ENCODE measurements at regions not wholly inside any gene's neighbourhood (a gene's known extent, or its start where the extent isn't known, plus 50 kb on each side); places are given as distances from the start of the nearest gene placed in this dataset.

- H3K36me3 ChIP-seq (ENCODE audit: control insufficient read depth in 2 of 2, insufficient read depth in 2 of 2, low read length in 1 of 2): no peaks in the 10 kb centered on the region
- H3K9me3 ChIP-seq (ENCODE audit: control insufficient read depth in 2 of 2, insufficient read depth in 1 of 2, low read depth in 1 of 2, low read length in 1 of 2): no peaks in the 10 kb centered on the region
- H3K27ac ChIP-seq (ENCODE audit: low read depth in 2 of 2, low read length in 1 of 2): no peak overlapping the region
- no peak overlapping the region for H3K4me3 ChIP-seq (ENCODE audit: low read depth in 1 of 2, low read length in 2 of 2)
- no peaks in the 10 kb centered on the region for H3K27me3 ChIP-seq (ENCODE audit: control insufficient read depth in 1 of 2, insufficient read depth in 2 of 2, low read length in 2 of 2)
- 71 to 73% methylated on average over 5 of the region's 5 CpGs for WGBS, 2 donors
- H3K4me1 ChIP-seq (ENCODE audit: control insufficient read depth in 2 of 2, insufficient read depth in 2 of 2, low read length in 1 of 2): no peaks in the 10 kb centered on the region
Observed at GRCh38 chr9:1217076-1217475, 166.9 kb downstream of the DMRT2 start.

GRCh38 chr9:1219284-1219683 is 169.1 kb downstream of the DMRT2 start:
- H3K4me3 ChIP-seq (ENCODE audit: low read depth in 1 of 2, low read length in 2 of 2): no peak overlapping the region
- no peaks in the 10 kb centered on the region for H3K9me3 ChIP-seq (ENCODE audit: control insufficient read depth in 2 of 2, insufficient read depth in 1 of 2, low read depth in 1 of 2, low read length in 1 of 2)
- H3K36me3 ChIP-seq (ENCODE audit: control insufficient read depth in 2 of 2, insufficient read depth in 2 of 2, low read length in 1 of 2): no peaks in the 10 kb centered on the region
- H3K27ac ChIP-seq (ENCODE audit: low read depth in 2 of 2, low read length in 1 of 2): no peak overlapping the region
- no peaks in the 10 kb centered on the region for H3K4me1 ChIP-seq (ENCODE audit: control insufficient read depth in 2 of 2, insufficient read depth in 2 of 2, low read length in 1 of 2)
- H3K27me3 ChIP-seq (ENCODE audit: control insufficient read depth in 1 of 2, insufficient read depth in 2 of 2, low read length in 2 of 2): no peaks in the 10 kb centered on the region
- 79% methylated on average over 2 of the region's 2 CpGs for WGBS, 2 donors

DNA sequence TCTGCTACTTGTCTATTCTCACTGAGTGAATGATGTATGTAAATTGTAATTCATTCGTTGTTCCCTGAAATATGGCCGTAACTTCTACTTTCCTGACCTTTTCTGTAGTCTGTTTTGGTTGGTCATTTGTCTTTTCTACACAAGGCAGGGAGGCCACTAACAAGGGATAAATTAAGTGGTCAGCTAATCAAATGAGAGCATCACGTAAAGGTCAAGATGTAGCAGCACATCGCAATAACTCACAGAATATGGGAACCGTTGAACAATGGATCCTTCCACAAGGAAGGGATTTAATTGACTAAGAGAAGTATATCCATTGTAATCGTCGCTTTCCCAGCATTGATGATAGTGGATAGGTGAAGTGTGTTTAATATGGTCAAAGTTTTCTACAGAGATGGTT is 171.1 kb downstream of the DMRT2 start:
- H3K36me3 ChIP-seq (ENCODE audit: control insufficient read depth in 2 of 2, insufficient read depth in 2 of 2, low read length in 1 of 2): no peaks in the 10 kb centered on the region
- no peaks in the 10 kb centered on the region for H3K27me3 ChIP-seq (ENCODE audit: control insufficient read depth in 1 of 2, insufficient read depth in 2 of 2, low read length in 2 of 2)
- no peaks in the 10 kb centered on the region for H3K4me1 ChIP-seq (ENCODE audit: control insufficient read depth in 2 of 2, insufficient read depth in 2 of 2, low read length in 1 of 2)
- 86 to 90% methylated on average over 7 of the region's 7 CpGs for WGBS, 2 donors
- H3K4me3 ChIP-seq (ENCODE audit: low read depth in 1 of 2, low read length in 2 of 2): no peak overlapping the region
- no peak overlapping the region for H3K27ac ChIP-seq (ENCODE audit: low read depth in 2 of 2, low read length in 1 of 2)
- no peaks in the 10 kb centered on the region for H3K9me3 ChIP-seq (ENCODE audit: control insufficient read depth in 2 of 2, insufficient read depth in 1 of 2, low read depth in 1 of 2, low read length in 1 of 2)

GRCh38 chr9:1222511-1222910 is 172.4 kb downstream of the DMRT2 start:
- 38 to 40% methylated on average over 3 of the region's 3 CpGs for WGBS, 2 donors
- Histone ChIP-seq H3K27me3 (ENCODE audit: control insufficient read depth in 1 of 2, insufficient read depth in 2 of 2, low read length in 2 of 2) (no peaks in the 10 kb centered on the region), H3K9me3 (ENCODE audit: control insufficient read depth in 2 of 2, insufficient read depth in 1 of 2, low read depth in 1 of 2, low read length in 1 of 2) (no peaks in the 10 kb centered on the region), H3K36me3 (ENCODE audit: control insufficient read depth in 2 of 2, insufficient read depth in 2 of 2, low read length in 1 of 2) (no peaks in the 10 kb centered on the region), H3K27ac (ENCODE audit: low read depth in 2 of 2, low read length in 1 of 2) (no peak overlapping the region), H3K4me1 (ENCODE audit: control insufficient read depth in 2 of 2, insufficient read depth in 2 of 2, low read length in 1 of 2) (no peaks in the 10 kb centered on the region), H3K4me3 (ENCODE audit: low read depth in 1 of 2, low read length in 2 of 2) (no peak overlapping the region)

- Histone ChIP-seq H3K4me3 (ENCODE audit: low read depth in 1 of 2, low read length in 2 of 2) (no peak overlapping the region), H3K27me3 (ENCODE audit: control insufficient read depth in 1 of 2, insufficient read depth in 2 of 2, low read length in 2 of 2) (no peaks in the 10 kb centered on the region), H3K9me3 (ENCODE audit: control insufficient read depth in 2 of 2, insufficient read depth in 1 of 2, low read depth in 1 of 2, low read length in 1 of 2) (no peaks in the 10 kb centered on the region), H3K36me3 (ENCODE audit: control insufficient read depth in 2 of 2, insufficient read depth in 2 of 2, low read length in 1 of 2) (no peaks in the 10 kb centered on the region), H3K27ac (ENCODE audit: low read depth in 2 of 2, low read length in 1 of 2) (peak overlapping the region; percentile 37 to 77), H3K4me1 (ENCODE audit: control insufficient read depth in 2 of 2, insufficient read depth in 2 of 2, low read length in 1 of 2) (peaks cover 0 to 5% of the 10 kb centered on the region in 2 donors)
- 14 to 16% methylated on average over 11 of the region's 11 CpGs for WGBS, 2 donors
Observed at GRCh38 chr9:1231998-1232919, 182.1 kb downstream of the DMRT2 start.

DNA sequence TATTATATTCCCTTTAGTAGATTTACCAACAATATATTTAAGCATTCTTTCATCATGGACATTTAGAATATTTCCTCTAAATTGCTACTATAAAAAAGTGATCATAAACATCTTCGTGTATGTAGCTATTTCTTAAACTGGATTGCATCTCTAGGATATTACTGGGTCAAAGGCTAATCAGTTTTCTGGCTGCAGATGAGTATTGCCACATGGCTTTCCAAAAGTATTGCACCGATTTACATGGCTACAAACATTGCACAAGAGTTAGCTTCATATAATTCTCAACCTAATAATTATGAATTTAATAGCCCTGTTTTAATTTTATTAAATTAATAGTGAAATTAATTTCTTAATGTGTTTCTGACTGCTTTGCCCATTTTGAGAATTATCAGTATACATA is 183.4 kb downstream of the DMRT2 start:
- Histone ChIP-seq H3K4me1 (ENCODE audit: control insufficient read depth in 2 of 2, insufficient read depth in 2 of 2, low read length in 1 of 2) (peaks cover 0 to 9% of the 10 kb centered on the region in 2 donors), H3K9me3 (ENCODE audit: control insufficient read depth in 2 of 2, insufficient read depth in 1 of 2, low read depth in 1 of 2, low read length in 1 of 2) (no peaks in the 10 kb centered on the region), H3K4me3 (ENCODE audit: low read depth in 1 of 2, low read length in 2 of 2) (no peak overlapping the region), H3K27ac (ENCODE audit: low read depth in 2 of 2, low read length in 1 of 2) (no peak overlapping the region), H3K36me3 (ENCODE audit: control insufficient read depth in 2 of 2, insufficient read depth in 2 of 2, low read length in 1 of 2) (no peaks in the 10 kb centered on the region), H3K27me3 (ENCODE audit: control insufficient read depth in 1 of 2, insufficient read depth in 2 of 2, low read length in 2 of 2) (peaks cover 0 to under 1% of the 10 kb centered on the region in 2 donors)
- 57 to 62% methylated on average over 2 of the region's 2 CpGs for WGBS, 2 donors

GRCh38 chr9:1235650-1236049 is 185.5 kb downstream of the DMRT2 start:
- H3K9me3 ChIP-seq (ENCODE audit: control insufficient read depth in 2 of 2, insufficient read depth in 1 of 2, low read depth in 1 of 2, low read length in 1 of 2): no peaks in the 10 kb centered on the region
- H3K27me3 ChIP-seq (ENCODE audit: control insufficient read depth in 1 of 2, insufficient read depth in 2 of 2, low read length in 2 of 2): peaks cover 0 to 2% of the 10 kb centered on the region in 2 donors
- no peak overlapping the region for H3K27ac ChIP-seq (ENCODE audit: low read depth in 2 of 2, low read length in 1 of 2)
- H3K4me1 ChIP-seq (ENCODE audit: control insufficient read depth in 2 of 2, insufficient read depth in 2 of 2, low read length in 1 of 2): peaks cover 0 to 11% of the 10 kb centered on the region in 2 donors
- no peak overlapping the region for H3K4me3 ChIP-seq (ENCODE audit: low read depth in 1 of 2, low read length in 2 of 2)
- H3K36me3 ChIP-seq (ENCODE audit: control insufficient read depth in 2 of 2, insufficient read depth in 2 of 2, low read length in 1 of 2): no peaks in the 10 kb centered on the region
- 81 to 89% methylated on average over 4 of the region's 4 CpGs for WGBS, 2 donors

DNA sequence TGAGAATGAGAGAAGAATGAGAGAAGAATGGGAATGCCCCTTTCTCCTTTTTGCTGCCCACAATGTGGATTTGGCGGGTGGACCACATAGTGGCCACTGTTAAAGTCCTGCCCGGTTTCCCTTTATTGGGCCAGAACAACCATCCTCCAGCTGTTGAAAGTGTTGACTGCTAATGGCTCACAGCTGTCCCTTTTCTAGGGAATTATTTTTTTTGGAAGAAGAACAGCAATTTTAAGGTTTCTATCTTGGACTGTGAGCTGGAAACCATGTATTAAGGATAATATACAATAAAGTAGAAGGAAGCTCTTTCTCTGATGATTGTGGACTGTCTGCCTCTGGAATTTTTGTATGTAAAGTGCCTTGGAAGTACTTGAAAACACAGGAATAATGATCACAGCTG is 185.9 kb downstream of the DMRT2 start:
- no peaks in the 10 kb centered on the region for H3K9me3 ChIP-seq (ENCODE audit: control insufficient read depth in 2 of 2, insufficient read depth in 1 of 2, low read depth in 1 of 2, low read length in 1 of 2)
- no peak overlapping the region for H3K4me3 ChIP-seq (ENCODE audit: low read depth in 1 of 2, low read length in 2 of 2)
- H3K27me3 ChIP-seq (ENCODE audit: control insufficient read depth in 1 of 2, insufficient read depth in 2 of 2, low read length in 2 of 2): peaks cover 0 to 2% of the 10 kb centered on the region in 2 donors
- 76 to 79% methylated on average over 2 of the region's 2 CpGs for WGBS, 2 donors
- H3K4me1 ChIP-seq (ENCODE audit: control insufficient read depth in 2 of 2, insufficient read depth in 2 of 2, low read length in 1 of 2): peaks cover 0 to 11% of the 10 kb centered on the region in 2 donors
- H3K36me3 ChIP-seq (ENCODE audit: control insufficient read depth in 2 of 2, insufficient read depth in 2 of 2, low read length in 1 of 2): no peaks in the 10 kb centered on the region
- H3K27ac ChIP-seq (ENCODE audit: low read depth in 2 of 2, low read length in 1 of 2): no peak overlapping the region

DNA sequence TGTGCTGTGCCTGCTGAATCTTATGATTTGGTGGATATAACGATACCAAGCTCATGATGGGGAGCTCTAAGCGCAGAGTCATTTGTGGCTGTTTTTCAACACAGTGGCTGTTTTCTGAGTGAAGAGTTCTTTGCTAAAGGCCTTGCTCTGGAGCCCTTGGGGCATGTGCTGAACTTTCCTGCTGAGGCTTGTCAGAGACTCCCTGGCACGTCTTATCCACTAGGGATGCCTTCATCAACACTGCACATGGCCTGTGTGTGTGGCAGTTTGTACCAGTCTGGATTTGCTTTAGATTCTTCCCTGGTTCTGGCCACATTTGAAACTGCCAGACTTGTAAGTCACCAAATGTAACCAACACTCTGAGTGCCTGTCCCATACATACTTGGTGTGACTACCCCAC is 188.2 kb downstream of the DMRT2 start:
- Histone ChIP-seq H3K4me1 (ENCODE audit: control insufficient read depth in 2 of 2, insufficient read depth in 2 of 2, low read length in 1 of 2) (peaks cover 0 to 6% of the 10 kb centered on the region in 2 donors), H3K36me3 (ENCODE audit: control insufficient read depth in 2 of 2, insufficient read depth in 2 of 2, low read length in 1 of 2) (no peaks in the 10 kb centered on the region)
- 56 to 74% methylated on average over 3 of the region's 3 CpGs for WGBS, 2 donors

GRCh38 chr9:1248743-1249142 is 198.6 kb downstream of the DMRT2 start:
- Histone ChIP-seq H3K27ac (ENCODE audit: low read depth in 2 of 2, low read length in 1 of 2) (no peak overlapping the region), H3K4me1 (ENCODE audit: control insufficient read depth in 2 of 2, insufficient read depth in 2 of 2, low read length in 1 of 2) (no peaks in the 10 kb centered on the region), H3K9me3 (ENCODE audit: control insufficient read depth in 2 of 2, insufficient read depth in 1 of 2, low read depth in 1 of 2, low read length in 1 of 2) (no peaks in the 10 kb centered on the region), H3K27me3 (ENCODE audit: control insufficient read depth in 1 of 2, insufficient read depth in 2 of 2, low read length in 2 of 2) (no peaks in the 10 kb centered on the region), H3K4me3 (ENCODE audit: low read depth in 1 of 2, low read length in 2 of 2) (no peak overlapping the region), H3K36me3 (ENCODE audit: control insufficient read depth in 2 of 2, insufficient read depth in 2 of 2, low read length in 1 of 2) (no peaks in the 10 kb centered on the region)
- WGBS, 2 donors: 32 to 41% methylated on average over 3 of the region's 3 CpGs

More for the DNA sequence above, 188.2 kb downstream of the DMRT2 start:
- Histone ChIP-seq H3K27me3 (ENCODE audit: control insufficient read depth in 1 of 2, insufficient read depth in 2 of 2, low read length in 2 of 2) (peaks cover 0 to 2% of the 10 kb centered on the region in 2 donors), H3K27ac (ENCODE audit: low read depth in 2 of 2, low read length in 1 of 2) (no peak overlapping the region), H3K4me3 (ENCODE audit: low read depth in 1 of 2, low read length in 2 of 2) (no peak overlapping the region), H3K9me3 (ENCODE audit: control insufficient read depth in 2 of 2, insufficient read depth in 1 of 2, low read depth in 1 of 2, low read length in 1 of 2) (no peaks in the 10 kb centered on the region)
